Tibial nerve (tissue), 4 donors: ENCODE measurements at regions not wholly inside any gene's neighbourhood (a gene's known extent, or its start where the extent isn't known, plus 50 kb on each side); places are given as distances from the start of the nearest gene placed in this dataset.

Experiments used
- EP300 ChIP-seq, 2 donors: sonication (generic); formaldehyde crosslinking; IDR thresholded peaks; one replicate each; pipeline ENCODE4 v1.6.1; 2017; ENCODE audit warnings: antibody characterized with exemption in 2 of 2, mild to moderate bottlenecking in 1 of 2
- POLR2A ChIP-seq, 2 donors: fragments of 450-650 bp; IDR thresholded peaks; one replicate each; pipeline ENCODE4 v1.6.1; 2017; ENCODE audit warnings: antibody characterized with exemption in 2 of 2, mild to moderate bottlenecking in 2 of 2, moderate library complexity in 2 of 2
- TF ChIP-seq, protein P1 (sequence below), 5 experiments: fragments of 200-600 bp in 3 of 5; fragments of 450-650 bp in 2 of 5; sonication (generic) in 3 of 5; IDR thresholded peaks; one replicate each; pipeline ENCODE4 v1.5.1; 2016 to 2019; ENCODE audit warnings: antibody characterized with exemption in 5 of 5, mild to moderate bottlenecking in 3 of 5, moderate library complexity in 2 of 5

DNA sequence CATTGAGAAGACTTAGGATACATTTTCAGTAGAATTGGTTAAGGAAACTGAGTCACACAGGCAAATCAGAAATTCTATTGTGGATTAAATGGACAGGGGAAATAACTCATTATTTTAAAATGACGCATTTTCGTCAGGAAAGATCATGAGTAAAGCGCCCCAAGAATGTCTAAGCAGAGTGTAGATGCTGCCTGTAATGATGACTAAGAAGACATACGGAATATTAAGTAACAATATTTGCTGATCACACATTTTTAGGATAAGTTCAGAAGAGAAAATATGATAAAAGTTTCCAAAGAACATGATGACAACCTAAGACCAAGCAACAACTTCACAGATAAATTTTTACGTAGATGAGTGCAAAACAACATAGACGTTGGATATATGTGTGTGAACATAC lies 596.3 kb upstream of the TENM3 start:
- TF ChIP-seq EP300 (IDR thresholded peaks at IDR 0.05) (no peak), POLR2A (IDR thresholded peaks at IDR 0.05) (no peak)
- TF ChIP-seq, protein P1, sequence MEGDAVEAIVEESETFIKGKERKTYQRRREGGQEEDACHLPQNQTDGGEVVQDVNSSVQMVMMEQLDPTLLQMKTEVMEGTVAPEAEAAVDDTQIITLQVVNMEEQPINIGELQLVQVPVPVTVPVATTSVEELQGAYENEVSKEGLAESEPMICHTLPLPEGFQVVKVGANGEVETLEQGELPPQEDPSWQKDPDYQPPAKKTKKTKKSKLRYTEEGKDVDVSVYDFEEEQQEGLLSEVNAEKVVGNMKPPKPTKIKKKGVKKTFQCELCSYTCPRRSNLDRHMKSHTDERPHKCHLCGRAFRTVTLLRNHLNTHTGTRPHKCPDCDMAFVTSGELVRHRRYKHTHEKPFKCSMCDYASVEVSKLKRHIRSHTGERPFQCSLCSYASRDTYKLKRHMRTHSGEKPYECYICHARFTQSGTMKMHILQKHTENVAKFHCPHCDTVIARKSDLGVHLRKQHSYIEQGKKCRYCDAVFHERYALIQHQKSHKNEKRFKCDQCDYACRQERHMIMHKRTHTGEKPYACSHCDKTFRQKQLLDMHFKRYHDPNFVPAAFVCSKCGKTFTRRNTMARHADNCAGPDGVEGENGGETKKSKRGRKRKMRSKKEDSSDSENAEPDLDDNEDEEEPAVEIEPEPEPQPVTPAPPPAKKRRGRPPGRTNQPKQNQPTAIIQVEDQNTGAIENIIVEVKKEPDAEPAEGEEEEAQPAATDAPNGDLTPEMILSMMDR (IDR thresholded peaks at IDR 0.05), result no peak
